H1 (cell line): ENCODE measurements at regions not wholly inside any gene's neighbourhood (a gene's known extent, or its start where the extent isn't known, plus 50 kb on each side); places are given as distances from the start of the nearest gene placed in this dataset.

Experiments
- CBX8 ChIP-seq: fragments of 300-800, 300-1000 bp; sonication (generic); IDR thresholded peaks from 2 replicates; pipeline ENCODE4 v1.7.1; 2016; ENCODE audit warnings: low read depth, low read length, borderline replicate concordance
- EP300 ChIP-seq, 2 experiments: IDR thresholded peaks; 1 replicate in 1 of 2; 2 replicates in 1 of 2; pipeline ENCODE4 v1.6.1; 2011 to 2012; ENCODE audit warnings: low read depth in 2 of 2, low read length in 2 of 2, mild to moderate bottlenecking in 2 of 2, borderline replicate concordance in 1 of 2, inconsistent platforms in 1 of 2, moderate library complexity in 1 of 2
- HDAC6 ChIP-seq: IDR thresholded peaks from one replicate; pipeline ENCODE4 v1.7.1; 2012; ENCODE audit warnings: low read depth, mild to moderate bottlenecking, inconsistent platforms, low read length, moderate library complexity
- NANOG ChIP-seq: IDR thresholded peaks from 2 replicates; pipeline ENCODE4 v1.6.1; 2011; ENCODE audit warnings: low read length, low read depth, mild to moderate bottlenecking, inconsistent platforms; ENCODE audit not compliant: insufficient read depth, poor library complexity, severe bottlenecking
- NRF1 ChIP-seq: IDR thresholded peaks from 2 replicates; pipeline ENCODE4 v1.6.1; 2011; ENCODE audit warnings: mild to moderate bottlenecking, low read depth, low read length, improper control_type of control experiment
- SIX5 ChIP-seq: IDR thresholded peaks from 2 replicates; pipeline ENCODE4 v1.6.1; 2011; ENCODE audit warnings: mild to moderate bottlenecking, low read depth, low read length
- TBP ChIP-seq: IDR thresholded peaks from 2 replicates; pipeline ENCODE4 v1.6.1; 2011; ENCODE audit warnings: low read depth, low read length, improper control_type of control experiment

- no peak for TF ChIP-seq SIX5
- TF ChIP-seq NANOG = no peak
- no peak for TF ChIP-seq EP300 (IDR thresholded peaks at IDR 0.05; ENCODE audit: borderline replicate concordance in 1 of 2, low read depth in 2 of 2, low read length in 2 of 2)
- no peak for TF ChIP-seq CBX8
- no peak for TF ChIP-seq HDAC6
- TF ChIP-seq TBP = no peak
- TF ChIP-seq NRF1 = no peak
These were observed 370.7 kb downstream of the COG6 start (continued) for GRCh38 chr13:40026174-40026585.
